ENCODE measurements at regions not wholly inside any gene's neighbourhood (a gene's known extent, or its start where the extent isn't known, plus 50 kb on each side); places are given as distances from the start of the nearest gene placed in this dataset.
"Not testable (repeated sequence)": the region's sequence is repeated elsewhere in the genome, so short reads cannot be mapped to it uniquely, and the experiment has no call there.

- DNase-seq (ENCODE audit: low read depth in 2 of 2): no peak
Observed at GRCh38 chr2:120625865-120626560, 109.7 kb upstream of the GLI2 start.

- no peak for DNase-seq (ENCODE audit: low read depth in 2 of 2)
Observed at GRCh38 chr2:120626566-120626965, 109.1 kb upstream of the GLI2 start.

GRCh38 chr2:120628248-120628647, 107.4 kb upstream of the GLI2 start:
- DNase-seq (ENCODE audit: low read depth in 2 of 2): no peak

DNA sequence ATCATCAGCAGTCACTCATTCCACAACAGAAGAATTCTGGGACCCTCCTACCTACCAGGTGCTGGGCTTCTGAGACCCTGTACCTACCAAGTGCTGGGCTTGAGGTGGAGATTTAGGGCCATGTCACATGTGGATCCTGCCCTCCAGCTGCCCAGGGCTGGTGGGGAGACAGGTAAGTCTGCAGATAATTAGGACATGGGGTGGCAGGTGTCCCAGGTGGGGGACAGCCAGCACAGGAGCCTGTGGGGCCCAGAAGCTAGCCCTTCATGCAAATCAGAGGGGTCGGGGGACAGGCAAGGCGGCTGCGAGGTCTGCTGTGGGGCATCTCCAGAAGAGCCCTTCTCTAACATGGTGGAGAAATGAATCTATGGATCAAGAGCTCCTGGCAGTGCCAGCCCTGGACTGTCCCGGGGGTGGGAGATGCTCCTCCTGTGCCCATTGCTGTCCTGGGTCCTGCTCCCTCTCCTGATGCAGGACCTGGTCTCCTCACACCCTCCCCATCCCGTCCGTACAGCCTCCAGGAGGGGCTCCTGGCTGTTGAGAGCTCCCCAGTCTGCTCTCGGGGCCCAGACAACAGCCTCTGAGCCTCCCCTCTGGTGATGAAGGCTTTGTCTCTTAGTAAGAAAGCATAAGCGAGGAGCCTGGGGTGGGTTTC, 106.3 kb upstream of the GLI2 start:
- DNase-seq (ENCODE audit: low read depth in 2 of 2): no peak

GRCh38 chr2:120630031-120630701, 105.5 kb upstream of the GLI2 start:
- no peak for DNase-seq (ENCODE audit: low read depth in 2 of 2)

DNA sequence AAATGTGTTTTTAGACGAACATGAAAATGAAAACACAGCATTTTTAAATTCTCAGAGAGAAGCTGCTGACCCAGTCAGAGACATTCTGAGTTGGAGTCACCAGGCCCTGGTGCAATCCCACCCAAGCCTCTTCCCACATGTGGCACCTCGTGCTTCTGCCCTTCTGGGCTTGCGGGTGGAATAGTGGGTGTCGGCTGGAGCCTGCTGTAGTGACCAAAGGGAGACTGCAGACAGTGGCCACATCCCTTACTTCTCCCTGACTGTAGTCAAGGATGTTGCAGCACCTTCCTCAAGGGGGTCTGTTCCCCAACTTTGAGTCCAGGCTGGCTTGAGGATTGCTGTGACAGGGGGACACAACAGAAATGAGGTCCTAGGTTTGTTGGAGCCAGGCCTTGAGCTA, 104.4 kb upstream of the GLI2 start:
- no peak for DNase-seq (ENCODE audit: low read depth in 2 of 2)

- no peak for DNase-seq (ENCODE audit: low read depth in 2 of 2)
Observed at GRCh38 chr2:120631724-120632123, 103.9 kb upstream of the GLI2 start.

- DNase-seq (ENCODE audit: low read depth in 2 of 2): no peak
Observed at GRCh38 chr2:120632796-120633646, 102.6 kb upstream of the GLI2 start.

GRCh38 chr2:120634533-120634932, 101.1 kb upstream of the GLI2 start:
- DNase-seq (ENCODE audit: low read depth in 2 of 2): no peak

DNA sequence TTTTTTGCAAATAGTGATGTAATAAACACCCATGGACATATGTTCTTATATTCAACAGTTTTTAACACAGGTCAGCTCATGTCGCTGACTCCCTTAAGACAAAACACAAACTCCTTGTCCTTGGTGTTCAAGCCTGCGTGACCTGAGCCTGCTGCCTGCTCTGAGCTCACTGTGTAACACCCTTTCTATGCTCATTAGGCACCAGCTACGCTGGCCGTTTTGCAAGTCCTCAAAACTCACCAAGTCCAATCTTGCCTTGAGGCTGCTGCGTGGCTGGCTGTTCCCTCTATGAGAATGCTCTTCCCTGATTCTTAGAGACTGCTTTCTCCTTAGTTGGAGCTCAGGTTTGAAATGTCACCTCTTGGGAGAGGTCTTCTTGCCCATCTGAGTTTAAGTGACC, 100.5 kb upstream of the GLI2 start:
- DNase-seq (ENCODE audit: low read depth in 2 of 2): no peak

DNA sequence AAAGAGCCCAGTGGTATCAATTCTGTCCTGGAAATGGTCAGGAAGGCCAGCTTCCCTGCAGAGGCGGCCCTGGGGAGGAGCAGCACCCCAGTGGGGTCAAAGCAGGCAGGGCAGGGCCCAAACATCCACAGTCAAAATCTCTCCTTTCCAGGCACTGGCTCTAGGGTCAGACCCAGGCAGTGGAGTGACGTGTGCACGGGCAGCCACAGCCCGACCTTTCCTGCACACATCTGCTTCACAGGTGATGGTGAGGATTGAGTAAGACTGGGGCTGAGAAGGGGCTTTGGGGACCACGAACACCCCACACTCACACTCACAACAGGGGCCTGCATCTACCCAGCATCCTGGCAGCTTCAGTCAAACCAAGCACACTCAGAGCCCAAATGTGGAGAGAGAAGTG, 97.8 kb upstream of the GLI2 start:
- DNase-seq (ENCODE audit: low read depth in 2 of 2): no peak

DNA sequence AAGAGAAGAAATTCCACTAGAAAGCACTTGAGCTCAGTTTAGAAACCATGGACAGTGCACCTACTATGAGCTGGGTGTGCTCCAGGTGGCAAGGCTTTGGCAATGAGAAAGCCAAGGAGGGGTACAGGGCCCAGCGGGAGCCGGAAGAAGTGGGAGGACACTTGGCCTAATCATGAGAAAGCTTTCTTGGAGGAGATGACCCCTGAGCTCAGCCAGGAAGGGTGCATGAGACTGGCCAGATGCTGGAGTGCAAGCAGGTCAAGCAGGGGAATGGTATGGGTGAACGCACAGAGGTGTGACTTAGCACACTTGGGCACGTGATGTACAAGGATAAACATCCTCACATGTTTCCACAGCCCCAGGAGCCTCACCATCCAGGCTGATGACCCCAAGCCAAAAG, 97.2 kb upstream of the GLI2 start:
- no peak for DNase-seq (ENCODE audit: low read depth in 2 of 2)

DNA sequence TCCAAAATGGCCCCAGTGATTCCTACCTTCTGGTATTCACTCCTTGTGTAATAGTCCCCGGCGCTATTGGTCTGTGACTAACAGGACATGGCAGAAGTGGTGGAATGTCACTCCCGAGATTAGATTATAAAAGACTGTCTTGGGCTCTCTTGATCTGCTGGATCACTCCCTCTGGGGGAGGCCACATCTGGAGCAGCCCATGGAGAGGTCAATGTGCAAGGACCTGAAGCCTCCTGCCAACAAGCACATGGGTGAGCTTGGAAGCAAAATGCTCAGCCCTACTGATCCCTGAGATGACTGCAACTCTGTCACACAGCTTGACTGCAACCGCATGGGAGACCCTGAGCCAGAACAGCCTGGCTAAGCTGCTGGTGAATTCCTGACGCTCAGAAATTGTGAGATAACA, 94.3 kb upstream of the GLI2 start:
- no peak for DNase-seq (ENCODE audit: low read depth in 2 of 2)

DNA sequence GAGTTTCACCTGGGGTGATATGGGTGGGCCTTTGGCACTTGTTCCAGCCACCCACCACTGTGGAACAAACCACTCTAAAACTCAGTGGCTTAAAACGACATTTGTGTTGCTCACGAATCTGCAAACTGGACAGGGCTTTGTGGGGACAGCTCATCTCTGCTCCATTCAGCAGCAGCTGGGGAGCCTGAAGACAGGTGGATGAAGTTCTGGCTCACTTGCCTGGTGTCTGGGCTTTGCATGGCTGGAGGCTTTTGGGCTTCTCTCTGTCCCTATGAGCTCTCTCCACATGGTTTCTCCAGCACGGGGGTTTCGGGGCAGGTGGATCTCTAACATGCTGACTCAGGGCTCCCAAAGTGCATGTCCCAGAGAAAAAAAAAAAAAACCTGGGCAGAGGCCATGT, 93.0 kb upstream of the GLI2 start:
- no peak for DNase-seq (ENCODE audit: low read depth in 2 of 2)

GRCh38 chr2:120646994-120647393, 88.7 kb upstream of the GLI2 start:
- DNase-seq (ENCODE audit: low read depth in 2 of 2): no peak

DNA sequence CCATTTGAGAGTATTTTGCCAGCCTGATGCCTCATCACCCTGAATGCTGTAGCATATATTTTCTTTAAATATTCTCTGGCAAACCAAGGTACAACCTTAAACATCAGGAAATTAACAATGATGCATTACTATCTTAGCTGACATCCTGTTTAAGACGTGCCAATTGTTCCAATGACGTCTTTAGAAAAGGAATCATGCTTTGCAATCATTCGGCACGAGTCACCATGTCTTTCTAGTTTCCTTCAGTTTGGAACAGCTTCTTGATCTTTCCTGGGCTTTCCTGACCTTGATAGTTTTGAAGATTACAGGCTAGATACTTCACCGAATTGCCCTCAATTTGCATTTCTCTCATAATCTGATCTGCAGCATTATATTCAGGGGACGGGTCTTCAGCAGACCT, 88.2 kb upstream of the GLI2 start:
- no peak for DNase-seq (ENCODE audit: low read depth in 2 of 2)

- DNase-seq (ENCODE audit: low read depth in 2 of 2): not testable (repeated sequence)
Observed at GRCh38 chr2:120649381-120649780, 86.3 kb upstream of the GLI2 start.

DNA sequence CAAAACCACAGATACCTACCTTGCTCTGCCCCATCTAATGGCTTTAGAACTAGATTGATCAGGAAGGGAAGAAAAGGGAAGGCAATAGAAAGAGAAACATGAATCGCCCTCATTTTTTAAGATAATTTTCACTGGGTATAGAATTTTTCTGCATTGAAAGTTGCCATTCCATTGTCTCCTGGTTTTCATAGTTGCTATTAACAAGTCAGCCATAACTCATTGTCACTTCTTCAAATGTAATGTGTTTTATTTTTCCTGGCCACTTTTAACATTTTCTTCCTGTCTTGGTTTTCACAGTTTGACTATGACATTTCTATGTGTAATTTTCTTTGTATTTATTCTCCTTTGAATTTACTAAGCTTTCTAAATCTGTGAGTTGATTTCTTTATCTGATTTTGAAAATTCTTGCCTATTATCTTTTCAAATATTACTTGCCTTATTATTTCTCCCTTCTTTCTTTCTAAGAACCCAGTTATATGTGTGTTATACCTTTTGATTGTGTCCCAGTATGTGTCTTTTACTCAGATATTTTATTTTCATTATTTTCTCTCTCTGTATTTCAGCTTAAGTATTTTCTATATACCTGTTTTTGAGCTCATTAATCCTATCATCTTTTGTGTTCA, 85.5 kb upstream of the GLI2 start:
- DNase-seq (ENCODE audit: low read depth in 2 of 2): no peak

DNA sequence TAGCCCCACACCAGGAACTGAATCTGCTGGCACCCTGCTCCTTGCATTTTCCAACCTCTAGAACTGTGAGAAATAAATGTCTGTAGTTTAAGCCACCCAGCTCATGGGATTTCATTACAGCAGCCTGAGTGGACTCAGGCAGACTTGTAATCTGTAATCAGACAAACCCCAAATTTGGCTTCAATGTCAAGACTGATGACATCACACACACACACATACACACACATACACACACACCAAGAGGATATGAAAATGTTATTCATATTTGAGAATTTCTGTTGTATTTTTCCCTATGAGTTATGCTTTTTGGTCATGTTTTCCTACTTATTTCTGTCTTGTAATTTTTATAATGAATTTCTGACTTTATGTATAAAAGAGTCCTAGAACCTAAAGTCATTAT, 83.8 kb upstream of the GLI2 start:
- DNase-seq (ENCODE audit: low read depth in 2 of 2): no peak

DNA sequence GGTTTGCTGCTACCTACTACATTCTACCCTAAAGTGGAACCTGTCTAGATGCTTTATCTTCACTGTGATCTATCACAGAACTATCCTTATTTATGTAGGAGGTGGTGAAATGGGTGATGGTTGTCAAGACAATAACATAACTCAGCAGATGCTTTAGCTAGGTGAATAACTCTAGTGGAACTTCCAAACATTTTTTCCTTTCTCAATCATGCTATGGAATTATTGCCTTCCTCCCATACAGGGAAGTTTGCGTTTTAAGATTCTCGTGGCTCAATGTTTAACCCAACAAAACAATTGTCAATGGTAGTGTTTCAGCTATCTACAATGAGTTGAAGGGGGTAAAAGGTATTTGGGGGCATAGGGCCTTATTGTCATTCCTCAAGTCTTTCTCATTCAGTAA, 82.6 kb upstream of the GLI2 start:
- DNase-seq (ENCODE audit: low read depth in 2 of 2): no peak

- DNase-seq (ENCODE audit: low read depth in 2 of 2): no peak
Observed at GRCh38 chr2:120653871-120654270, 81.8 kb upstream of the GLI2 start.

All from stimulated activated CD4-positive, alpha-beta T cell treated with anti-CD3 and anti-CD28 coated beads, Interleukin-1b, Interleukin-23, amount 100 ng/mL, for 1 hour (primary cell).